ENCODE measurements at regions not wholly inside any gene's neighbourhood (a gene's known extent, or its start where the extent isn't known, plus 50 kb on each side); places are given as distances from the start of the nearest gene placed in this dataset.

DNA sequence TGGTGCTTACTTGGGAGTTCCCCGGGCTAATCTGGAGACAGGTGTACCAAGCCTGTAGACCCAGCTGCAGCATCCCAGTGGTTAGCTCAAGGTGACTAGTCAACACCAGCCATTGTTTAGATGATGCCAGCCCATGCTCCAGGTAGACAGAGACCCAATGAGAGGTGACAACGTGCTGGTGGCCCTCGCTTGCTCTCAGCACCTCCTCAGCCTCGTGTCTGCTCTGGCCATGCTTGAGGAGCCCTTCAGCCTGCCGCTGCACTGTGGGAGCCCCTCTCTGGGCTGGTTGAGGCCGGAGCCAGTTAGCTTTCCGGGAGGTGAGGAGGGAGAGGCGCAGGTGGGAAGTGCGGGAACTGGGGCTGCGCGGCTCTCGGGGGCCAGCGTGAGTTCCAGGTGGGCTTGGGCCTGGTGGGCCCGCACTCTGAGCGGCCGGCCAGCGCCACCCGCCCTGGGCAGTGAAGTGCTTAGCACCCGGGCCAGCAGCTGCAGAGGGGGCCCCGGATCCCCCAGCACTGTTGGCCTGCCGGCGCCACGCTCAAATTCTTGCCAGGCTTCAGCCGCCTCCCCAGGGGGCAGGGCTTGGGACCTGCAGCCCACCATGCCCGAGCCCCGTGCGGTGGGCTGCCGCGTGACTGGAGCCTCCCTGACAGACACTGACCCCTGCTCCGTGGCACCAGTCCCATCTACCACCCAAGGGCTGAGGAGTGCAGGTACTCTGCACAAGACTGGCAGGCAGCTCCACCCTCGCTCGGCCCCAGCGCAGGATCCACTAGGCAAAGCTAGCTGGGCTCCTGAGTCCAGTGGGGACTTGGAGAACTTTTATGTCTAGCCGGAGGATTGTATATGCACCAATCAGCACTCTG, 85.9 kb upstream of the VSTM2B start:
- H3K4me3 ChIP-seq (ENCODE audit: low read depth, low read length): no peak overlapping the region
- in situ Hi-C loops (cut with HindIII; ENCODE audit: low sequenced_read_pairs): no loop called here
- no peak for DNase-seq (ENCODE audit: low read depth)
- TF ChIP-seq CTCF (IDR thresholded peaks at IDR 0.05; ENCODE audit: low read depth, low read length, missing control alignments): no peak

DNA sequence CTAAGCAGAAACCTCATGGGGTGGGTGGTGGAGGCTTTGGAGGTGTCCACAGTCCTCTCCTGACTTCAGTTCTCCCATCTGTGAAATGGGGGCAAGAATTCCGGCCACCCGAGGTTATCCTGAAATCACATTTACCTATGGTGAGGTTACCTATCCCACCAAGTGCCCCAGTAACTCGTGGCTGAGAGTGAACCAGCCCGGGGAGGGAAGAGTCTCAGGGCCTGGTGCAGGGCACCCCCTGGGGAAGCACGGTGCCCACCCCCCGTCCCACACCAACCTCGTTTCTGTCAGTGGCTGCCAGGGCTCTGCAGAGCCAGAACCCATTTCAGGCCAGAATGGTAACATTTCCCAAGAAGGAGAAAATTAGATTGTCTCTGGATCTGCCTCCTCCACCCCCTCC, 83.7 kb upstream of the VSTM2B start:
- H3K4me3 ChIP-seq (ENCODE audit: low read depth, low read length): no peak overlapping the region
- no peak for TF ChIP-seq CTCF (IDR thresholded peaks at IDR 0.05; ENCODE audit: low read depth, low read length, missing control alignments)
- in situ Hi-C loops (cut with HindIII; ENCODE audit: low sequenced_read_pairs): no loop called here
- no peak for DNase-seq (ENCODE audit: low read depth)

GRCh38 chr19:29442910-29443309, 82.9 kb upstream of the VSTM2B start:
- no peak overlapping the region for H3K4me3 ChIP-seq (ENCODE audit: low read depth, low read length)
- in situ Hi-C loops (cut with HindIII; ENCODE audit: low sequenced_read_pairs): no loop called here
- DNase-seq (ENCODE audit: low read depth): no peak
- TF ChIP-seq CTCF (IDR thresholded peaks at IDR 0.05; ENCODE audit: low read depth, low read length, missing control alignments): no peak

- no peak for TF ChIP-seq CTCF (IDR thresholded peaks at IDR 0.05; ENCODE audit: low read depth, low read length, missing control alignments)
- in situ Hi-C loops (cut with HindIII; ENCODE audit: low sequenced_read_pairs): no loop called here
Observed at GRCh38 chr19:29445246-29445645, 80.5 kb upstream of the VSTM2B start.

GRCh38 chr19:29446361-29446760, 79.4 kb upstream of the VSTM2B start:
- DNase-seq (ENCODE audit: low read depth): no peak
- no peak for TF ChIP-seq CTCF (IDR thresholded peaks at IDR 0.05; ENCODE audit: low read depth, low read length, missing control alignments)
- no peak overlapping the region for H3K4me3 ChIP-seq (ENCODE audit: low read depth, low read length)
- in situ Hi-C loops (cut with HindIII; ENCODE audit: low sequenced_read_pairs): no loop called here

More at GRCh38 chr19:29445246-29445645, 80.5 kb upstream of the VSTM2B start:
- DNase-seq (ENCODE audit: low read depth): no peak
- no peak overlapping the region for H3K4me3 ChIP-seq (ENCODE audit: low read depth, low read length)

GRCh38 chr19:29448046-29448445, 77.7 kb upstream of the VSTM2B start:
- no peak overlapping the region for H3K4me3 ChIP-seq (ENCODE audit: low read depth, low read length)
- DNase-seq (ENCODE audit: low read depth): no peak
- TF ChIP-seq CTCF (IDR thresholded peaks at IDR 0.05; ENCODE audit: low read depth, low read length, missing control alignments): no peak
- in situ Hi-C loops (cut with HindIII; ENCODE audit: low sequenced_read_pairs): no loop called here

Data from astrocyte of the cerebellum (primary cell).